Fibroblast of lung (primary cell): ENCODE measurements at regions not wholly inside any gene's neighbourhood (a gene's known extent, or its start where the extent isn't known, plus 50 kb on each side); places are given as distances from the start of the nearest gene placed in this dataset.
"Not testable (repeated sequence)": the region's sequence is repeated elsewhere in the genome, so short reads cannot be mapped to it uniquely, and the experiment has no call there.

Experiments used
- DNase-seq, 2 donors: peaks; one replicate each; pipeline versions ENCODE4 v3.0.0 to v3.0.0-alpha.2; 2010; ENCODE audit warnings: low read depth in 2 of 2
- H2AFZ ChIP-seq: 2 replicates; pipeline ENCODE4 v1.5.1; 2012; ENCODE audit warnings: low read length, control low read depth, inconsistent platforms
- H3K27ac ChIP-seq: 2 replicates; pipeline ENCODE4 v1.5.1; 2011; ENCODE audit warnings: low read length, control low read depth; ENCODE audit not compliant: insufficient read depth
- H3K27me3 ChIP-seq: 2 replicates; pipeline ENCODE4 v1.5.1; 2011; ENCODE audit warnings: mild to moderate bottlenecking, low read length; ENCODE audit not compliant: control insufficient read depth, insufficient read depth
- H3K36me3 ChIP-seq: 2 replicates; pipeline ENCODE4 v1.5.1; 2011; ENCODE audit warnings: low read length; ENCODE audit not compliant: control insufficient read depth, insufficient read depth
- H3K4me1 ChIP-seq: 2 replicates; pipeline ENCODE4 v1.5.1; 2011; ENCODE audit warnings: low read length; ENCODE audit not compliant: control insufficient read depth, insufficient read depth; ENCODE audit errors: extremely low read depth
- H3K4me2 ChIP-seq: 2 replicates; pipeline ENCODE4 v1.5.1; 2011; ENCODE audit warnings: low read length, control low read depth; ENCODE audit not compliant: insufficient read depth; ENCODE audit errors: extremely low read depth
- H3K4me3 ChIP-seq, 4 experiments: fragments of 200-600 bp in 1 of 4; sonication (generic) in 1 of 4; replicated peaks in 1 of 4; 2 replicates each; pipeline ENCODE4 v1.5.1; 2011 to 2016; ENCODE audit warnings: low read length in 4 of 4, low read depth in 3 of 4, mild to moderate bottlenecking in 3 of 4, control low read depth in 2 of 4, inconsistent platforms in 1 of 4, mixed read lengths in 1 of 4; ENCODE audit not compliant: insufficient read depth in 1 of 4; ENCODE audit errors: control extremely low read depth in 1 of 4
- H3K79me2 ChIP-seq: 2 replicates; pipeline ENCODE4 v1.5.1; 2012; ENCODE audit warnings: mild to moderate bottlenecking, low read length, inconsistent platforms; ENCODE audit not compliant: control insufficient read depth, insufficient read depth
- H3K9ac ChIP-seq: 2 replicates; pipeline ENCODE4 v1.5.1; 2011; ENCODE audit warnings: mild to moderate bottlenecking, low read length, control low read depth; ENCODE audit not compliant: insufficient read depth
- H3K9me3 ChIP-seq: 2 replicates; pipeline ENCODE4 v1.5.1; 2012; ENCODE audit warnings: low read depth, low read length; ENCODE audit not compliant: control insufficient read depth, insufficient read depth
- H4K20me1 ChIP-seq: 2 replicates; pipeline ENCODE4 v1.5.1; 2011; ENCODE audit warnings: low read length; ENCODE audit not compliant: control insufficient read depth, insufficient read depth; ENCODE audit errors: extremely low read depth
- CTCF ChIP-seq, 2 donors: IDR thresholded peaks in 1 of 2; conservative IDR thresholded peaks in 1 of 2; 1 replicate in 1 of 2; 2 replicates in 1 of 2; pipeline ENCODE4 v1.5.1; 2011 to 2012; ENCODE audit warnings: low read length in 2 of 2, control low read depth in 1 of 2, inconsistent platforms in 1 of 2, low read depth in 1 of 2, mild to moderate bottlenecking in 1 of 2
- EZH2 ChIP-seq: IDR thresholded peaks from 2 replicates; pipeline ENCODE4 v1.5.1; 2012; ENCODE audit warnings: low read length, control low read depth, mild to moderate bottlenecking; ENCODE audit errors: missing control alignments

- no peak overlapping the region for H3K4me3 ChIP-seq
- H3K4me1 ChIP-seq = no peaks in the 10 kb centered on the region
- H3K79me2 ChIP-seq = no peaks in the 10 kb centered on the region
- no peak overlapping the region for H3K27ac ChIP-seq
- no peaks in the 10 kb centered on the region for H3K36me3 ChIP-seq
- TF ChIP-seq CTCF (conservative IDR thresholded peaks at IDR 0.05 in 1 of 2, IDR thresholded peaks at IDR 0.05 in 1 of 2; ENCODE audit: low read depth in 1 of 2, low read length in 2 of 2) (no peak), EZH2 (no peak)
- DNase-seq = no peak
- H3K27me3 ChIP-seq = no peaks in the 10 kb centered on the region
- H3K9ac ChIP-seq = no peak overlapping the region
- no peak overlapping the region for H2AFZ ChIP-seq
- H3K4me2 ChIP-seq = no peak overlapping the region
- H3K9me3 ChIP-seq = no peaks in the 10 kb centered on the region
- no peaks in the 10 kb centered on the region for H4K20me1 ChIP-seq
These were observed 70.9 kb upstream of the TBX18 start for GRCh38 chr6:84835340-84835739.

- H3K4me3 ChIP-seq, H3K9me3 ChIP-seq, H3K4me1 ChIP-seq, H4K20me1 ChIP-seq, H3K36me3 ChIP-seq, DNase-seq, H3K79me2 ChIP-seq, H2AFZ ChIP-seq, H3K27ac ChIP-seq, H3K9ac ChIP-seq, H3K4me2 ChIP-seq, H3K27me3 ChIP-seq: not testable (repeated sequence)
These were observed 67.5 kb upstream of the TBX18 start for GRCh38 chr6:84831924-84832323.

DNA sequence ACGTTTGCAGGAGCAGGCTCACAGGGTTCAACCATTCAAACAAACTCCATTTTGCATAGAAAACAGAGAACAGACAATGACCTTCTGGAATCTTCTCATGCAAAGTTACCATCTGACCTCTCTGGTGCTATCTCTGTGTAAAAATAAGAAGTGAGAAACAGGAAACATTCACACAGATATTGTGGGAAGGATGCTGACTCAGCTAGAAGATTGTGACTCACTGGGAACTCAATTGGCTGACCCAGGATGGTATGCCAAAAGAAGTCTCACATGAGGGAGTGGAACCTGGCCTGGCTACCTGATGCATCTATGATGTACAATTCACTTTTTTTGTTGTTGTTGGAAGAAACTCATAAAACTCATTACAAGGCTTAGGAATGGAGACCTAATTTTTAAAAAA is 61.1 kb upstream of the TBX18 start:
- Histone ChIP-seq H3K9me3 (no peaks in the 10 kb centered on the region), H3K36me3 (no peaks in the 10 kb centered on the region), H3K4me3 (no peak overlapping the region), H3K27ac (no peak overlapping the region), H3K79me2 (no peaks in the 10 kb centered on the region), H3K27me3 (no peaks in the 10 kb centered on the region), H3K4me2 (no peak overlapping the region), H2AFZ (no peak overlapping the region), H3K4me1 (no peaks in the 10 kb centered on the region), H4K20me1 (no peaks in the 10 kb centered on the region), H3K9ac (no peak overlapping the region)
- DNase-seq = peak; percentile 16 to 36
- no peak for TF ChIP-seq CTCF (conservative IDR thresholded peaks at IDR 0.05 in 1 of 2, IDR thresholded peaks at IDR 0.05 in 1 of 2; ENCODE audit: low read depth in 1 of 2, low read length in 2 of 2)
- TF ChIP-seq EZH2 = no peak

DNA sequence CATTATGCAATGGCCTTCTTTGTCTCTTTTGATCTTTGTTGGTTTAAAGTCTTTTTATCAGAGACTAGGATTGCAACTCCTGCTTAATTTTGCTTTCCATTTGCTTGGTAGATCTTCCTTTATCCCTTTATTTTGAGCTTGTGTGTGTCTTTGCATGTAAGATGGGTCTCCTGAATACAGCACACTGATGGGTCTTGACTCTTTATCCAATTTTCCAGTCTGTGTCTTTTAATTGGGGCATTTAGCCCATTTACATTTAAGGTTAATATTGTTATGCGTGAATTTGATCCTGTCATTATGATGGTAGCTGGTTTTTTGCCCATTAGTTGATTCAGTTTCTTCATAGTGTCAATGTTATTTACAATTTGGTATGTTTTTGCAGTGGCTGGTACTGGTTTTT is 56.9 kb upstream of the TBX18 start:
- not testable (repeated sequence) for DNase-seq, H3K4me3 ChIP-seq, H2AFZ ChIP-seq

More for the DNA sequence above, 56.9 kb upstream of the TBX18 start:
- not testable (repeated sequence) for H3K4me2 ChIP-seq, H3K27me3 ChIP-seq, H3K4me1 ChIP-seq, H3K79me2 ChIP-seq, H4K20me1 ChIP-seq, H3K9me3 ChIP-seq, H3K36me3 ChIP-seq, H3K27ac ChIP-seq, H3K9ac ChIP-seq
